Hepatocyte (in vitro differentiated cells): ENCODE measurements at regions not wholly inside any gene's neighbourhood (a gene's known extent, or its start where the extent isn't known, plus 50 kb on each side); places are given as distances from the start of the nearest gene placed in this dataset.

Experiments
- DNase-seq: peaks from one replicate; pipeline ENCODE4 v3.0.0-alpha.2; 2016; ENCODE audit warnings: low spot score
- H2AFZ ChIP-seq: fragments of 200-600 bp; sonication (generic); 2 replicates; pipeline ENCODE4 v1.6.0; 2016; ENCODE audit warnings: antibody characterized with exemption, mild to moderate bottlenecking
- H3K27ac ChIP-seq: fragments of 200-600 bp; sonication (generic); 2 replicates; pipeline ENCODE4 v1.5.1; 2016; ENCODE audit warnings: mild to moderate bottlenecking
- H3K27me3 ChIP-seq: fragments of 200-600 bp; sonication (generic); 2 replicates; pipeline ENCODE4 v1.6.1; 2016
- H3K36me3 ChIP-seq: fragments of 200-600 bp; sonication (generic); replicated peaks from 2 replicates; pipeline ENCODE4 v1.5.1; 2016; ENCODE audit warnings: low read depth; ENCODE audit not compliant: insufficient read depth
- H3K4me1 ChIP-seq: fragments of 200-600 bp; sonication (generic); 2 replicates; pipeline ENCODE4 v1.5.1; 2016; ENCODE audit warnings: mild to moderate bottlenecking, moderate library complexity; ENCODE audit not compliant: insufficient read depth
- H3K4me2 ChIP-seq: fragments of 200-600 bp; sonication (generic); 2 replicates; pipeline ENCODE4 v1.6.0; 2016
- H3K4me3 ChIP-seq: fragments of 200-600 bp; sonication (generic); 2 replicates; pipeline ENCODE4 v1.5.1; 2016; ENCODE audit warnings: mild to moderate bottlenecking
- H3K79me2 ChIP-seq: fragments of 200-600 bp; sonication (generic); 2 replicates; pipeline ENCODE4 v1.6.0; 2017; ENCODE audit warnings: mild to moderate bottlenecking
- H3K9me2 ChIP-seq: fragments of 200-600 bp; sonication (generic); replicated peaks from 2 replicates; pipeline ENCODE4 v1.6.0; 2017; ENCODE audit warnings: mild to moderate bottlenecking; ENCODE audit not compliant: insufficient read depth
- H3K9me3 ChIP-seq: fragments of 200-600 bp; sonication (generic); 2 replicates; pipeline ENCODE4 v1.5.1; 2016; ENCODE audit warnings: low read depth, mild to moderate bottlenecking
- H4K20me1 ChIP-seq: fragments of 200-600 bp; sonication (generic); 2 replicates; pipeline ENCODE4 v1.6.0; 2016; ENCODE audit warnings: mild to moderate bottlenecking; ENCODE audit not compliant: insufficient read depth, poor library complexity, severe bottlenecking
- EZH2 ChIP-seq: fragments of 200-600 bp; sonication (generic); IDR thresholded peaks from 2 replicates; pipeline ENCODE4 v1.6.1; 2016; ENCODE audit warnings: antibody characterized with exemption, mild to moderate bottlenecking, borderline replicate concordance
- EZH2phosphoT487 ChIP-seq: fragments of 200-600 bp; sonication (generic); IDR thresholded peaks from one replicate; pipeline ENCODE4 v1.6.1; 2018; ENCODE audit warnings: antibody characterized with exemption, mild to moderate bottlenecking, low read depth, moderate library complexity; ENCODE audit not compliant: unreplicated experiment, severe bottlenecking
- WGBS: methylation state at CpG from one replicate; pipeline ENCODE4 v1.1.6; 2016; ENCODE audit warnings: low lambda C conversion rate; ENCODE audit errors: missing lambda C conversion rate; 5-methylcytosine and 5-hydroxymethylcytosine counted together
- TF ChIP-seq, protein P1 (sequence below): fragments of 200-600 bp; sonication (generic); IDR thresholded peaks from 2 replicates; pipeline ENCODE4 v1.5.1; 2016; ENCODE audit warnings: antibody characterized with exemption, mild to moderate bottlenecking; ENCODE audit not compliant: poor library complexity

DNA sequence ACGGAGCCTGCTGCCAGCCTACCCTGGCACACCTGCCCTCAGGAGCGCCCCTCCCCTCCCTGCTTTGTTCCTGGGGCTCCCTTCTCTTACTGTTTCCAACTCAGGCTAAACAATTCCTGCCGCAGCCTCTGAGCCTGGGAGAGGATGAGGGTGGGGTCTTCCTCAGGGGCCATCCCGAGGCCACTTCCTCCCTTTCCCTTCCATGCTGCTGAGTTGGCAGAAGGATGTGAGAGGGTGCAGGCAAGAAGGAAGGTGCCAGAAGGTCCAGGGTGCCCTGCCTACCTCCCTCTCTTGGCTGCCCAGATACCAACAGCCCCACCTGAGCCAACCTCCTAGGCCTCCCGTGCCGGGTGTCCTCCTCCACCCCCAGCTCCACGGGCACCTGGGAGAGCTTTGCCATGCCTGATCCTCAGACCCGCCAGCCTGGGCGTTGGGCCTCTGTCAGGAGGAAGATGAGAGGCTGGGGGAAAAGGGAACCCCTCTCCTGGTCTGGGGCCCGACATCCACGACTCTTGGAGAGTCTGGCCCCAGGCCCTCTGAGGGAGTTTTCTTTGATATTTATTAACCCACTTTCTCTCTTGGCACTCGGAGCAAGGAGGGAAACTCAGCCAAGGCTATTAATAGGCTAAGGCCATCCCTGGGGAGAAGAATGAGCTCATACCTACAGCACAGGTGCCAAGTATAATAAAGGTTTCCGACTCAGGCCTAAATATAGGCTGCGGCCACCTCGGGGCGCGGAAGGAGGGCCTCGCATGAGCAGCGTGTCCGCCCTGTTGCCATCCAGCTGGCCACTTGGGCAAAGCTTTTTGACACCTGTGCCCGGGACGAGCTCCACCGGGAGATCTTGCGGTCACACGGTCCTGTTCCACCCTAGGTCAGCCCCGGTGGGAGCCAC lies 232.0 kb downstream of the ENGASE start:
- 89% methylated on average over 26 of the region's 26 CpGs for WGBS
- H3K9me3 ChIP-seq: no peaks in the 10 kb centered on the region
- H3K4me1 ChIP-seq: no peaks in the 10 kb centered on the region
- H3K9me2 ChIP-seq: no peaks in the 10 kb centered on the region
- H3K27me3 ChIP-seq: peaks cover 4% of the 10 kb centered on the region
- H4K20me1 ChIP-seq: no peaks in the 10 kb centered on the region
- no peak for DNase-seq
- no peak overlapping the region for H3K4me3 ChIP-seq
- H3K79me2 ChIP-seq: no peaks in the 10 kb centered on the region
- H3K4me2 ChIP-seq: no peak overlapping the region
- H2AFZ ChIP-seq: no peak overlapping the region
- TF ChIP-seq EZH2 (no peak), EZH2phosphoT487 (no peak)
- TF ChIP-seq, protein P1, sequence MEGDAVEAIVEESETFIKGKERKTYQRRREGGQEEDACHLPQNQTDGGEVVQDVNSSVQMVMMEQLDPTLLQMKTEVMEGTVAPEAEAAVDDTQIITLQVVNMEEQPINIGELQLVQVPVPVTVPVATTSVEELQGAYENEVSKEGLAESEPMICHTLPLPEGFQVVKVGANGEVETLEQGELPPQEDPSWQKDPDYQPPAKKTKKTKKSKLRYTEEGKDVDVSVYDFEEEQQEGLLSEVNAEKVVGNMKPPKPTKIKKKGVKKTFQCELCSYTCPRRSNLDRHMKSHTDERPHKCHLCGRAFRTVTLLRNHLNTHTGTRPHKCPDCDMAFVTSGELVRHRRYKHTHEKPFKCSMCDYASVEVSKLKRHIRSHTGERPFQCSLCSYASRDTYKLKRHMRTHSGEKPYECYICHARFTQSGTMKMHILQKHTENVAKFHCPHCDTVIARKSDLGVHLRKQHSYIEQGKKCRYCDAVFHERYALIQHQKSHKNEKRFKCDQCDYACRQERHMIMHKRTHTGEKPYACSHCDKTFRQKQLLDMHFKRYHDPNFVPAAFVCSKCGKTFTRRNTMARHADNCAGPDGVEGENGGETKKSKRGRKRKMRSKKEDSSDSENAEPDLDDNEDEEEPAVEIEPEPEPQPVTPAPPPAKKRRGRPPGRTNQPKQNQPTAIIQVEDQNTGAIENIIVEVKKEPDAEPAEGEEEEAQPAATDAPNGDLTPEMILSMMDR: no peak
- no peak overlapping the region for H3K27ac ChIP-seq
- no peaks in the 10 kb centered on the region for H3K36me3 ChIP-seq

DNA sequence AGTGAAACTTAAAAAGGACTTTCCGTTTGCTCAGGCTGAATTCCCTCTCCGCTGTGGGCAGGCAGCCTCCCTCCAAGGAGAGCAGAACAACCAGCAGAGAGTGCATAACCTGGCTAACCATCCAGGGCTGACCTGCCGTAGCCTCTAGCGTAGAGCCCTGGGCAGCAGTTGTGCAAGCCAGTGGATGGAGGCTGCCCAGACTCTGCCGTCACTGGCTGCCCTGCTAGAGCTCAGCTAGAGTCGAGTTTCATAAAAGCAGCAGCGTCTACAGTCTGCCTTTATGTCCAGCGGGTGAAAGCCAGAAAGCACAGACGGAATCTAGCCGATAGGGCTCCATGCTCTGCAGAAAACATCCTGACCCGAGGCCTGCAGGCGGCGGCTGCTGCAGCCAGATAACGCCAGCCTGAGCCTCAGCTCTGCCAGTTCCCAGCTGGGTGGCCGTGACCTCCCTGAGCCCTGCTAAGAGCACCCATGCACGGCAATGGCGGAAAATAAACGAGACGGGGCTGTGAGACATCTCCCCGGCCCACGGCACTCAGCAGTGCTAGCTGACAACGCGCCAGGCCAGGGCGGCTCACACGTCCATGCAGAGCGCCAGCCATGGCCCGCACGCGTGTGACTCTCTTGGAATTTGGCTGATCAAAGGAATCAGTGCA lies 231.3 kb downstream of the ENGASE start:
- TF ChIP-seq, protein P1: no peak
- TF ChIP-seq EZH2phosphoT487 (no peak), EZH2 (no peak)
- Histone ChIP-seq H3K9me2 (no peaks in the 10 kb centered on the region), H3K27ac (no peak overlapping the region), H2AFZ (no peak overlapping the region), H3K79me2 (no peaks in the 10 kb centered on the region), H3K27me3 (peaks cover 4% of the 10 kb centered on the region), H3K4me2 (no peak overlapping the region), H3K9me3 (no peaks in the 10 kb centered on the region), H3K36me3 (no peaks in the 10 kb centered on the region), H3K4me1 (no peaks in the 10 kb centered on the region), H4K20me1 (no peaks in the 10 kb centered on the region), H3K4me3 (no peak overlapping the region)
- no peak for DNase-seq
- 78% methylated on average over 29 of the region's 29 CpGs for WGBS

DNA sequence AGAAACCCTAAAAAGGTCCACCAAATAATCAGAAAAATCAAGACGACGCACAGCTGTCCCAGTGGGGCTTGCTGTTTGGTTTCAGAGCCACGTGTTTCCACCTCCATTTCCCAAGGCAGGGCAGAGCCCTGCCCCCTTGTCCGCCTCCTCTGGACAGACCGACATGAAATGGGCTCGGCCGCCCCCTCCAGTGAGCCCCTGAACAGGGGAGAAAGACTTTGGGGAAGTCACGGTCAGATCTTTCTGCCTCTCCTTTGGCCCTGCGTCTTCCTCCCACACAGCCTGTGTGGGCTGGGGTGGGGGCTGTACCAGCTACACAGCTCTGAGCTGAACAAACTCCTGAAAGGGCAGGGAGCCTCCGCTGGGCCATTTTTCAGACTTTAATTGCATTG lies 230.7 kb downstream of the ENGASE start:
- peaks cover 4% of the 10 kb centered on the region for H3K27me3 ChIP-seq
- no peaks in the 10 kb centered on the region for H3K4me1 ChIP-seq
- WGBS: 77% methylated on average over 10 of the region's 10 CpGs
- no peaks in the 10 kb centered on the region for H3K79me2 ChIP-seq
- no peak overlapping the region for H2AFZ ChIP-seq
- H3K36me3 ChIP-seq: no peaks in the 10 kb centered on the region
- H3K4me3 ChIP-seq: no peak overlapping the region
- no peak overlapping the region for H3K27ac ChIP-seq
- H3K9me2 ChIP-seq: no peaks in the 10 kb centered on the region
- TF ChIP-seq, protein P1: no peak
- TF ChIP-seq EZH2phosphoT487 (no peak), EZH2 (no peak)
- H3K4me2 ChIP-seq: no peak overlapping the region
- no peaks in the 10 kb centered on the region for H3K9me3 ChIP-seq
- DNase-seq: no peak
- H4K20me1 ChIP-seq: no peaks in the 10 kb centered on the region
